HG02610 (cell line): ENCODE measurements at regions not wholly inside any gene's neighbourhood (a gene's known extent, or its start where the extent isn't known, plus 50 kb on each side); places are given as distances from the start of the nearest gene placed in this dataset.

ENCODE experiments used
- ATAC-seq: cut with Tn5 transposase; IDR thresholded peaks from one replicate; pipeline ENCODE4 v1.9.1; 2021; ENCODE audit warnings: mild to moderate bottlenecking, moderate library complexity; ENCODE audit not compliant: unreplicated experiment

- ATAC-seq = no peak
Measured at GRCh38 chr11:103848686-103849085, 187.8 kb upstream of the DDI1 start.

GRCh38 chr11:103849366-103849765, 187.1 kb upstream of the DDI1 start:
- no peak for ATAC-seq

- no peak for ATAC-seq
Measured at GRCh38 chr11:103850419-103851165, 185.8 kb upstream of the DDI1 start.

GRCh38 chr11:103851166-103851651, 185.2 kb upstream of the DDI1 start:
- ATAC-seq = no peak
